Ishikawa (cell line): ENCODE measurements at regions not wholly inside any gene's neighbourhood (a gene's known extent, or its start where the extent isn't known, plus 50 kb on each side); places are given as distances from the start of the nearest gene placed in this dataset.

Experiments
- CEBPB ChIP-seq: IDR thresholded peaks from 2 replicates; pipeline ENCODE4 v1.6.1; 2012
- CREB1 ChIP-seq: IDR thresholded peaks from 2 replicates; pipeline ENCODE4 v1.6.1; 2012; ENCODE audit warnings: low read depth
- EGR1 ChIP-seq: IDR thresholded peaks from 2 replicates; pipeline ENCODE4 v1.6.1; 2012
- EP300 ChIP-seq: IDR thresholded peaks from 2 replicates; pipeline ENCODE4 v1.6.1; 2012; ENCODE audit warnings: borderline replicate concordance
- FOXM1 ChIP-seq: IDR thresholded peaks from 2 replicates; pipeline ENCODE4 v1.6.1; 2012; ENCODE audit warnings: low read depth, borderline replicate concordance
- MAX ChIP-seq: IDR thresholded peaks from 2 replicates; pipeline ENCODE4 v1.6.1; 2012
- NFIC ChIP-seq: IDR thresholded peaks from 2 replicates; pipeline ENCODE4 v1.6.1; 2012
- RAD21 ChIP-seq: IDR thresholded peaks from 2 replicates; pipeline ENCODE4 v1.6.1; 2012; ENCODE audit warnings: low read depth
- REST ChIP-seq: IDR thresholded peaks from 2 replicates; pipeline ENCODE4 v1.6.1; 2012; ENCODE audit warnings: low read depth, mild to moderate bottlenecking
- TAF1 ChIP-seq: IDR thresholded peaks from 2 replicates; pipeline ENCODE4 v1.6.1; 2012; ENCODE audit warnings: low read depth, mild to moderate bottlenecking
- TCF12 ChIP-seq: IDR thresholded peaks from 2 replicates; pipeline ENCODE4 v1.6.1; 2012; ENCODE audit warnings: low read depth
- TEAD4 ChIP-seq: IDR thresholded peaks from 2 replicates; pipeline ENCODE4 v1.6.1; 2012
- USF1 ChIP-seq: IDR thresholded peaks from 2 replicates; pipeline ENCODE4 v1.6.1; 2012
- YY1 ChIP-seq: IDR thresholded peaks from 2 replicates; pipeline ENCODE4 v1.6.1; 2012; ENCODE audit warnings: low read depth
- ZBTB7A ChIP-seq: IDR thresholded peaks from 2 replicates; pipeline ENCODE4 v1.6.1; 2012; ENCODE audit warnings: low read depth

DNA sequence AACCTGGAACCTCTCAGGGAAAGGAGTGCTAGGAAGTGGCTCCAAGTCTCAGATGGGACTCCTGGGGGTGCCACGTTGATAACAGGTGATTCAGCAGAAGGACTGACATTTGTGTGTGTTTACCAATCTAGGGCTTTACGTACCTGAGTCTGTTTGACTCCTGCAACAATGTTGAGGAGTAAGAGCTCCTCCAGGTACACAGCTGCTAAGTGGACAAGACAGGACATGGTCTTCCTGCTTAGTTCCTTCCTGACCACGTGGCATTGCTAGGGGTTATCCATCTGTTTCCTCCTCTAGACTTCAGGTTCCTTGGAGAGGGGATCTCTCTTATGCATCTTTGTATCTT is 164.5 kb upstream of the SLC24A3 start:
- TF ChIP-seq EGR1, result no peak
- no peak for TF ChIP-seq CEBPB
- no peak for TF ChIP-seq TEAD4
- TF ChIP-seq RAD21, result no peak
- TF ChIP-seq NFIC, result no peak
- TF ChIP-seq USF1, result no peak
- no peak for TF ChIP-seq ZBTB7A
- no peak for TF ChIP-seq TAF1
- no peak for TF ChIP-seq YY1

- TF ChIP-seq REST, result no peak
- TF ChIP-seq RAD21, result no peak
- TF ChIP-seq YY1, result no peak
- no peak for TF ChIP-seq FOXM1
- TF ChIP-seq MAX, result no peak
- TF ChIP-seq EP300, result no peak
- TF ChIP-seq CREB1, result no peak
- TF ChIP-seq CEBPB, result no peak
- no peak for TF ChIP-seq TAF1
- TF ChIP-seq ZBTB7A, result no peak
- TF ChIP-seq EGR1, result no peak
- TF ChIP-seq NFIC, result no peak
These were observed 163.4 kb upstream of the SLC24A3 start for GRCh38 chr20:19048995-19049501.

- no peak for TF ChIP-seq ZBTB7A
These were observed 162.9 kb upstream of the SLC24A3 start for GRCh38 chr20:19049514-19049913.

DNA sequence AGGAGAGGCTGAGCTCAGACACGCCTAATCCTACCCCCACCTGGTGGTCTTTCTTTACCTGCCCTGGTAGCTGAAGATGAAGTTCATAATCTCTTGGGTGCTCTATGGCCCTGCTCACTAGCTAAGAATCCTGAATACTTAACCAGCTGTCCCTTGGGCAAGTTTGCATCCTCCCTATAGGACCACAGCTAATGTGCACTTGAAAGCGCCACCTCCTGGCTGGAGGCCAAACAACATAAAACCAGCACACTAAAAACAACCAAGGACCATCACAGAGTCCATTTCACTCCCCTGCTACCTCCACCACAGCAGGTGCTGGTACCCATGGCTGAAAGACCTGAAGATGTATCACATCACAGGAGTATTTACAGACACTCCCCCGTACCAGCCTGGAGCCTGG is 155.5 kb upstream of the SLC24A3 start:
- TF ChIP-seq USF1, result no peak
- no peak for TF ChIP-seq TEAD4
- no peak for TF ChIP-seq ZBTB7A
- no peak for TF ChIP-seq NFIC
- no peak for TF ChIP-seq EGR1

DNA sequence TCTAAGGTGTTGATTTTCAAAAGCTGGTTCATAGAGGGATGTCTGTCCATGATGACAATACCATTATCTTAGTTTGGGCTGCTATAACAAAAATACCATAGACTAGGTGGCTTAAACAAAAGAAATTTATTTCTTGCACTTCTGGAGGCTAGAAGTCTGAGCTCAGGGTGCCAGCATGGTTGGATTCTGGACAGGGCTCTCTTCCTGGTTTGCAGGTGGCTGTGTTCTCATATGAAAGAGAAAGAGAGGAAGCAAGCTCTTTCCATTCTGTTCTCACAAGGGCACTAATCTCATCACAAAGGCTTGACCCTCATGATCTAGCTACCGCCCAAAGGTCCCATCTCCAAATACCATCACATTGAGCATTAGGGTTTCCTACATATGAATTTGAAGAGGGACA is 144.5 kb upstream of the SLC24A3 start:
- no peak for TF ChIP-seq USF1

DNA sequence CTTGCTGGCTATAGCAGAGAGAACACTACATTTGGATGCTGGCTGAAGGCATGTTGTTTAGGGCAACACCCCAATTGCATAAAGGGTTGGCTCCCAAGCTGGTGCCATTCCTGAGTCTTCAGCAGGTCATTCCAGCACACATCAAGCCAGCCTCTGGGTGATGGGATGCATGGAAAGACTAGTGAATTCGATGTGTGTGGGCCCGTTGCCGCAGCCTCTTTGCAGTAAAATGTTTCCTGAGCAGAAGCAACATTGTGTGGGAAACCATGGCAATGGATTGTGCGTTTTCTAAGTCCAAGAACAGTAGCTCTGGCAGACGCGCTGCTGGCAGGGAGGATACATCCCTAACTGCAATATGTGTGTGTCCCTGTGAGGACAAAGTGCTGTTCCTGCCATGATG is 142.4 kb upstream of the SLC24A3 start:
- TF ChIP-seq RAD21 (no peak), TEAD4 (no peak), ZBTB7A (no peak), FOXM1 (no peak), TAF1 (no peak), YY1 (no peak), EP300 (no peak), CREB1 (no peak), EGR1 (no peak), NFIC (no peak), TCF12 (no peak), MAX (no peak), CEBPB (no peak), REST (no peak), USF1 (no peak)
